ENCODE measurements at regions not wholly inside any gene's neighbourhood (a gene's known extent, or its start where the extent isn't known, plus 50 kb on each side); places are given as distances from the start of the nearest gene placed in this dataset.

DNA sequence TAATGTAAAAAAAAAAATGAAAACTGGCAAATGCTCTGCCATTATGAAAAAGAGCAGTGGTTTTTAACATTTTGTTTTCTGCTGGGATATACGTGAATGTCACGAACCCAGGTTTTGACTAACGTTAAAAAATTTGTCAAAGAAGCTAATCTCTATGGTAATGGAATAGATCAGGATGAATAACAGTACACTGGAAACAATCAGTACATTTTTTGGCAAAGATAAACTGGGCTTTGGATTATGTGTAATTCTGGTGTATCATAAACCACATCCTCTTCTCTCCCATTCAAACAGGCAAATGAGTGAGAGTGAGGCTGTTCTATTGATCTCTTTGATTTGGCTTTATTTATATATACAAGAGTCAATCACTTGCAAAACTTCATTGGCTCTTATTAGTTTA lies 207.0 kb upstream of the IRX3 start:
- Histone ChIP-seq H3K9me3 (ENCODE audit: control insufficient read depth, insufficient read depth, low read depth, low read length) (no peaks in the 10 kb centered on the region), H3K27ac (ENCODE audit: extremely low read depth, low read depth, low read length) (no peak overlapping the region), H3K4me1 (ENCODE audit: control insufficient read depth, insufficient read depth, low read length) (peaks cover 3% of the 10 kb centered on the region; the same call in 1 of the 2 replicates), H3K36me3 (ENCODE audit: control insufficient read depth in 2 of 2, insufficient read depth in 1 of 2, low read length in 2 of 2) (no peaks in the 10 kb centered on the region), H3K4me3 (ENCODE audit: low read depth, low read length) (no peak overlapping the region)
- ChIA-PET CTCF (no interaction called here), POLR2A (no interaction called here)
- no peak for TF ChIP-seq ZNF549 (tag by site-specific recombination; IDR thresholded peaks at IDR 0.05)
- TF ChIP-seq, protein P1, sequence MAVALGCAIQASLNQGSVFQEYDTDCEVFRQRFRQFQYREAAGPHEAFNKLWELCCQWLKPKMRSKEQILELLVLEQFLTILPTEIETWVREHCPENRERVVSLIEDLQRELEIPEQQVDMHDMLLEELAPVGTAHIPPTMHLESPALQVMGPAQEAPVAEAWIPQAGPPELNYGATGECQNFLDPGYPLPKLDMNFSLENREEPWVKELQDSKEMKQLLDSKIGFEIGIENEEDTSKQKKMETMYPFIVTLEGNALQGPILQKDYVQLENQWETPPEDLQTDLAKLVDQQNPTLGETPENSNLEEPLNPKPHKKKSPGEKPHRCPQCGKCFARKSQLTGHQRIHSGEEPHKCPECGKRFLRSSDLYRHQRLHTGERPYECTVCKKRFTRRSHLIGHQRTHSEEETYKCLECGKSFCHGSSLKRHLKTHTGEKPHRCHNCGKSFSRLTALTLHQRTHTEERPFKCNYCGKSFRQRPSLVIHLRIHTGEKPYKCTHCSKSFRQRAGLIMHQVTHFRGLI (tag by site-specific recombination; IDR thresholded peaks at IDR 0.05): no peak

- H3K4me3 ChIP-seq (ENCODE audit: low read depth, low read length): no peak overlapping the region
- H3K9me3 ChIP-seq (ENCODE audit: control insufficient read depth, insufficient read depth, low read depth, low read length): no peaks in the 10 kb centered on the region
- H3K27ac ChIP-seq (ENCODE audit: extremely low read depth, low read depth, low read length): no peak overlapping the region
- CTCF ChIA-PET: no interaction called here
- peaks cover 3% of the 10 kb centered on the region; the same call in 1 of the 2 replicates for H3K4me1 ChIP-seq (ENCODE audit: control insufficient read depth, insufficient read depth, low read length)
- no peaks in the 10 kb centered on the region for H3K36me3 ChIP-seq (ENCODE audit: control insufficient read depth in 2 of 2, insufficient read depth in 1 of 2, low read length in 2 of 2)
- TF ChIP-seq ZNF335 (tag by site-specific recombination; conservative IDR thresholded peaks at IDR 0.05) (peak; percentile 14; the same call in 1 of the 2 replicates), ZNF366 (tag by site-specific recombination; conservative IDR thresholded peaks at IDR 0.05) (no peak)
- POLR2A ChIA-PET: no interaction called here
Observed at GRCh38 chr16:54493061-54493460, 206.5 kb upstream of the IRX3 start.

- ChIA-PET CTCF (interaction anchor here (0.7 kb wide), 1 partner anchor 114 kb away, joined by 3 read pairs; no protein-coding TSS in a partner anchor), POLR2A (no interaction called here)
- H3K36me3 ChIP-seq (ENCODE audit: control insufficient read depth in 2 of 2, insufficient read depth in 1 of 2, low read length in 2 of 2): no peaks in the 10 kb centered on the region
- peaks cover 3% of the 10 kb centered on the region; the same call in 1 of the 2 replicates for H3K4me1 ChIP-seq (ENCODE audit: control insufficient read depth, insufficient read depth, low read length)
- no peak overlapping the region for H3K4me3 ChIP-seq (ENCODE audit: low read depth, low read length)
- TF ChIP-seq GLIS1 (tag by site-specific recombination; IDR thresholded peaks at IDR 0.05): no peak
- no peaks in the 10 kb centered on the region for H3K9me3 ChIP-seq (ENCODE audit: control insufficient read depth, insufficient read depth, low read depth, low read length)
- no peak overlapping the region for H3K27ac ChIP-seq (ENCODE audit: extremely low read depth, low read depth, low read length)
Observed at GRCh38 chr16:54490112-54490488, 203.5 kb upstream of the IRX3 start.

DNA sequence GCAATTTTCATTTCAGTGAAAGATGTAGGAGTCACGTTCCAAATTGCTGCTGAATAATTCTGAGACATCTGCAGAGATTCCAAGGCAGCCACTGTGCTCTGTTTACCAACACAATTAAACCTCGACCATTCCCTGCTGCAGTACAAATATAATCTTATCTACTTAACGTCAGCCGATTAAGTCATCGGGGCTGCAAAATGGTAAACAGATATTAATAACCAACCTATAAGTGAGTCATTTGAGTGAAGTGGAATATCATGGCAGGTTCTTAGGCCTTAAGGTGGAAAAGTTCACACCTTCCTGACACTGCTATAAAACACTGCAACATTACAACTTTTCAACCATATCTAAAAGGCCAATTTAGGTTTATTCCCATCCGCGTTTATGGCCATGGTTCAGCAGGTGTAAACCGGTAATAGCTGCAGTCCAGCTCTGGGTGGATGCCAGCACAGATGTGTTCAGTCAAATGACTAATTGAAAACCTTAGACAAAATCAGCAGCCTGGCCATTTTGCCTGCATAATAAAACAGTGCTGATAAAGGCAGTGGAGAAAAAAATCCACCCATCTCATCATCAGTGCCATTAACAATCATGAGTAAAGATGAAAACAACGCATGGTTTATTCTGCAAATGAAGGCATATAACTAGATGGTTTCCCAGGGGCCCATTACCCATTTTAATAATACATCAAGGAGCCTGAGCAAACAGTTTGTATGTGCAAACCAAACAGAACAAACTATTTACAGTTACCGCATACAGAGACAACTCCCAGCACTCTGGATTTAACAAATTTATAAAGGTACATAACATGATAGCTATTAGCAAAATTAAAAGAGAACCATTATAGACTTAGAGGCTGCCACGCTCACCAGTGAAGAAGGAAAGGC lies 202.9 kb upstream of the IRX3 start:
- peaks cover 3% of the 10 kb centered on the region; the same call in 1 of the 2 replicates for H3K4me1 ChIP-seq (ENCODE audit: control insufficient read depth, insufficient read depth, low read length)
- no peaks in the 10 kb centered on the region for H3K36me3 ChIP-seq (ENCODE audit: control insufficient read depth in 2 of 2, insufficient read depth in 1 of 2, low read length in 2 of 2)
- H3K4me3 ChIP-seq (ENCODE audit: low read depth, low read length): no peak overlapping the region
- CTCF ChIA-PET: no interaction called here
- POLR2A ChIA-PET: no interaction called here
- H3K9me3 ChIP-seq (ENCODE audit: control insufficient read depth, insufficient read depth, low read depth, low read length): no peaks in the 10 kb centered on the region
- H3K27ac ChIP-seq (ENCODE audit: extremely low read depth, low read depth, low read length): no peak overlapping the region
- no peak for TF ChIP-seq ZNF157 (tag by site-specific recombination; IDR thresholded peaks at IDR 0.05)
- TF ChIP-seq GLI2 (tag by site-specific recombination; IDR thresholded peaks at IDR 0.05; ENCODE audit: borderline replicate concordance, low read depth): peak; percentile 53; the same call in 1 of the 2 replicates
- TF ChIP-seq ZNF548 (tag by site-specific recombination; IDR thresholded peaks at IDR 0.05): no peak
- TF ChIP-seq, protein P2, sequence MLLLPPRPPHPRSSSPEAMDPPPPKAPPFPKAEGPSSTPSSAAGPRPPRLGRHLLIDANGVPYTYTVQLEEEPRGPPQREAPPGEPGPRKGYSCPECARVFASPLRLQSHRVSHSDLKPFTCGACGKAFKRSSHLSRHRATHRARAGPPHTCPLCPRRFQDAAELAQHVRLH (tag by site-specific recombination; IDR thresholded peaks at IDR 0.05): 0 out of 2 replicates have a peak, but pooled peaks have one; percentile 20
- TF ChIP-seq ZNF610 (tag by site-specific recombination; IDR thresholded peaks at IDR 0.05; ENCODE audit: borderline replicate concordance): no peak
- 0 out of 2 replicates have a peak, but pooled peaks have one; percentile 8 for TF ChIP-seq ZBTB1 (tag by site-specific recombination; IDR thresholded peaks at IDR 0.05)
- TF ChIP-seq SP2 (tag by site-specific recombination; IDR thresholded peaks at IDR 0.05): 0 out of 2 replicates have a peak, but pooled peaks have one; percentile 6
- no peak for TF ChIP-seq ZNF48 (tag by site-specific recombination; IDR thresholded peaks at IDR 0.05)
- no peak for TF ChIP-seq ZNF341 (tag by site-specific recombination; IDR thresholded peaks at IDR 0.05; ENCODE audit: low read depth)
- TF ChIP-seq ZNF747 (tag by site-specific recombination; IDR thresholded peaks at IDR 0.05): no peak
- TF ChIP-seq ZNF175 (tag by site-specific recombination; IDR thresholded peaks at IDR 0.05): no peak
- no peak for TF ChIP-seq ZNF664 (tag by site-specific recombination; IDR thresholded peaks at IDR 0.05)
- TF ChIP-seq, protein P3, sequence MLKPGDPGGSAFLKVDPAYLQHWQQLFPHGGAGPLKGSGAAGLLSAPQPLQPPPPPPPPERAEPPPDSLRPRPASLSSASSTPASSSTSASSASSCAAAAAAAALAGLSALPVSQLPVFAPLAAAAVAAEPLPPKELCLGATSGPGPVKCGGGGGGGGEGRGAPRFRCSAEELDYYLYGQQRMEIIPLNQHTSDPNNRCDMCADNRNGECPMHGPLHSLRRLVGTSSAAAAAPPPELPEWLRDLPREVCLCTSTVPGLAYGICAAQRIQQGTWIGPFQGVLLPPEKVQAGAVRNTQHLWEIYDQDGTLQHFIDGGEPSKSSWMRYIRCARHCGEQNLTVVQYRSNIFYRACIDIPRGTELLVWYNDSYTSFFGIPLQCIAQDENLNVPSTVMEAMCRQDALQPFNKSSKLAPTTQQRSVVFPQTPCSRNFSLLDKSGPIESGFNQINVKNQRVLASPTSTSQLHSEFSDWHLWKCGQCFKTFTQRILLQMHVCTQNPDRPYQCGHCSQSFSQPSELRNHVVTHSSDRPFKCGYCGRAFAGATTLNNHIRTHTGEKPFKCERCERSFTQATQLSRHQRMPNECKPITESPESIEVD (tag by site-specific recombination; IDR thresholded peaks at IDR 0.05): peak; percentile 69
- TF ChIP-seq, protein P4, sequence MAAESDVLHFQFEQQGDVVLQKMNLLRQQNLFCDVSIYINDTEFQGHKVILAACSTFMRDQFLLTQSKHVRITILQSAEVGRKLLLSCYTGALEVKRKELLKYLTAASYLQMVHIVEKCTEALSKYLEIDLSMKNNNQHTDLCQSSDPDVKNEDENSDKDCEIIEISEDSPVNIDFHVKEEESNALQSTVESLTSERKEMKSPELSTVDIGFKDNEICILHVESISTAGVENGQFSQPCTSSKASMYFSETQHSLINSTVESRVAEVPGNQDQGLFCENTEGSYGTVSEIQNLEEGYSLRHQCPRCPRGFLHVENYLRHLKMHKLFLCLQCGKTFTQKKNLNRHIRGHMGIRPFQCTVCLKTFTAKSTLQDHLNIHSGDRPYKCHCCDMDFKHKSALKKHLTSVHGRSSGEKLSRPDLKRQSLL (tag by site-specific recombination; IDR thresholded peaks at IDR 0.05): no peak
- TF ChIP-seq ZIC2 (tag by site-specific recombination; IDR thresholded peaks at IDR 0.05): no peak
- peak; percentile 84 for TF ChIP-seq ZNF629 (tag by site-specific recombination; IDR thresholded peaks at IDR 0.05)
- TF ChIP-seq ZNF37A (tag by site-specific recombination; IDR thresholded peaks at IDR 0.05): no peak
- TF ChIP-seq ZNF248 (tag by site-specific recombination; IDR thresholded peaks at IDR 0.05): no peak
- TF ChIP-seq FEZF1 (tag by site-specific recombination; IDR thresholded peaks at IDR 0.05): peak; percentile 76
